BLaER1 treated with 17β-estradiol and CSF1 and Interleukin-3, amounts not matched to agents 10 nM and 100 nM (cell line): ENCODE measurements at regions not wholly inside any gene's neighbourhood (a gene's known extent, or its start where the extent isn't known, plus 50 kb on each side); places are given as distances from the start of the nearest gene placed in this dataset.

ENCODE experiments used
- H3K27ac ChIP-seq, 11 experiments: shearing (Covaris generic); formaldehyde crosslinking; 2 replicates each; pipeline ENCODE4 v1.8.1; 2022
- H3K27me3 ChIP-seq, 11 experiments: shearing (Covaris generic); formaldehyde crosslinking; 2 replicates each; pipeline ENCODE4 v1.8.1; 2022
- H3K36me3 ChIP-seq, 11 experiments: shearing (Covaris generic); formaldehyde crosslinking; 2 replicates each; pipeline ENCODE4 v1.8.1; 2022
- H3K4me1 ChIP-seq, 10 experiments: shearing (Covaris generic); formaldehyde crosslinking; 2 replicates each; pipeline ENCODE4 v1.8.1; 2022
- H3K4me2 ChIP-seq, 11 experiments: shearing (Covaris generic); formaldehyde crosslinking; 2 replicates each; pipeline ENCODE4 v1.8.1; 2022
- H3K4me3 ChIP-seq, 10 experiments: shearing (Covaris generic); formaldehyde crosslinking; 2 replicates each; pipeline ENCODE4 v1.8.1; 2022
- H3K9ac ChIP-seq, 11 experiments: shearing (Covaris generic); formaldehyde crosslinking; 2 replicates each; pipeline ENCODE4 v1.8.1; 2022
- H3K9me3 ChIP-seq, 11 experiments: shearing (Covaris generic); formaldehyde crosslinking; replicated peaks in 1 of 11; 2 replicates each; pipeline ENCODE4 v1.8.1; 2022
- H4K20me1 ChIP-seq, 11 experiments: shearing (Covaris generic); formaldehyde crosslinking; 2 replicates each; pipeline ENCODE4 v1.8.1; 2022
- Cebpa-rat ChIP-seq, 11 experiments: shearing (Covaris generic); IDR thresholded peaks; 2 replicates each; pipeline ENCODE4 v1.8.1; 2022

GRCh38 chr4:179836179-179837075 lies 2394.2 kb upstream of the AGA start:
- Histone ChIP-seq H3K4me1 (no peaks in the 10 kb centered on the region), H3K9me3 (no peaks in the 10 kb centered on the region), H4K20me1 (no peaks in the 10 kb centered on the region), H3K9ac (no peak overlapping the region), H3K36me3 (no peaks in the 10 kb centered on the region), H3K27me3 (no peaks in the 10 kb centered on the region), H3K27ac (peak overlapping the region in 3 of 11 experiments; percentile 3 to 47 (median 29); a peak in 4 of 22 replicates), H3K4me2 (no peak overlapping the region), H3K4me3 (no peak overlapping the region)
- no peak for TF ChIP-seq Cebpa-rat (IDR thresholded peaks at IDR 0.05)

GRCh38 chr4:179843370-179843769 lies 2399.8 kb upstream of the TENM3 start:
- Histone ChIP-seq H3K4me1 (no peaks in the 10 kb centered on the region), H3K4me2 (no peak overlapping the region), H3K9me3 (no peaks in the 10 kb centered on the region), H3K27me3 (no peaks in the 10 kb centered on the region), H4K20me1 (no peaks in the 10 kb centered on the region), H3K36me3 (no peaks in the 10 kb centered on the region), H3K27ac (no peak overlapping the region), H3K9ac (no peak overlapping the region), H3K4me3 (no peak overlapping the region)
- no peak for TF ChIP-seq Cebpa-rat (IDR thresholded peaks at IDR 0.05)

- Histone ChIP-seq H3K27ac (no peak overlapping the region), H3K9ac (no peak overlapping the region), H3K4me1 (no peaks in the 10 kb centered on the region), H3K27me3 (no peaks in the 10 kb centered on the region), H3K36me3 (no peaks in the 10 kb centered on the region), H3K4me3 (no peak overlapping the region), H3K4me2 (no peak overlapping the region), H4K20me1 (no peaks in the 10 kb centered on the region), H3K9me3 (no peaks in the 10 kb centered on the region)
- TF ChIP-seq Cebpa-rat (IDR thresholded peaks at IDR 0.05): no peak
These were observed 2387.7 kb upstream of the TENM3 start for GRCh38 chr4:179855469-179855868.

GRCh38 chr4:179858221-179858620 lies 2385.0 kb upstream of the TENM3 start:
- H3K4me3 ChIP-seq: no peak overlapping the region
- no peaks in the 10 kb centered on the region for H3K9me3 ChIP-seq
- no peak for TF ChIP-seq Cebpa-rat (IDR thresholded peaks at IDR 0.05)
- H3K27ac ChIP-seq: no peak overlapping the region
- no peaks in the 10 kb centered on the region for H3K4me1 ChIP-seq
- H3K4me2 ChIP-seq: no peak overlapping the region
- no peaks in the 10 kb centered on the region for H3K27me3 ChIP-seq
- no peak overlapping the region for H3K9ac ChIP-seq
- H4K20me1 ChIP-seq: no peaks in the 10 kb centered on the region
- H3K36me3 ChIP-seq: no peaks in the 10 kb centered on the region

- Histone ChIP-seq H3K9ac (no peak overlapping the region), H3K27ac (no peak overlapping the region), H3K27me3 (no peaks in the 10 kb centered on the region), H3K4me1 (no peaks in the 10 kb centered on the region), H3K4me2 (no peak overlapping the region), H3K9me3 (no peaks in the 10 kb centered on the region), H3K4me3 (no peak overlapping the region), H3K36me3 (no peaks in the 10 kb centered on the region), H4K20me1 (no peaks in the 10 kb centered on the region)
- TF ChIP-seq Cebpa-rat (IDR thresholded peaks at IDR 0.05): no peak
These were observed 2375.8 kb upstream of the TENM3 start for GRCh38 chr4:179867300-179867878.

GRCh38 chr4:179871726-179872125 lies 2371.5 kb upstream of the TENM3 start:
- Histone ChIP-seq H3K9me3 (no peaks in the 10 kb centered on the region), H3K4me3 (no peak overlapping the region), H3K4me1 (no peaks in the 10 kb centered on the region), H3K4me2 (no peak overlapping the region), H3K27ac (no peak overlapping the region), H4K20me1 (no peaks in the 10 kb centered on the region), H3K27me3 (no peaks in the 10 kb centered on the region), H3K36me3 (no peaks in the 10 kb centered on the region), H3K9ac (no peak overlapping the region)
- no peak for TF ChIP-seq Cebpa-rat (IDR thresholded peaks at IDR 0.05)

- no peak for TF ChIP-seq Cebpa-rat (IDR thresholded peaks at IDR 0.05)
- no peak overlapping the region for H3K4me2 ChIP-seq
- no peak overlapping the region for H3K27ac ChIP-seq
- H3K36me3 ChIP-seq: no peaks in the 10 kb centered on the region
- no peaks in the 10 kb centered on the region for H3K27me3 ChIP-seq
- no peaks in the 10 kb centered on the region for H3K9me3 ChIP-seq
- H3K4me1 ChIP-seq: no peaks in the 10 kb centered on the region
- H3K9ac ChIP-seq: no peak overlapping the region
- no peaks in the 10 kb centered on the region for H4K20me1 ChIP-seq
- H3K4me3 ChIP-seq: no peak overlapping the region
These were observed 2370.4 kb upstream of the TENM3 start for GRCh38 chr4:179872755-179873154.

GRCh38 chr4:179880756-179881155 lies 2362.4 kb upstream of the TENM3 start:
- H3K27ac ChIP-seq: no peak overlapping the region
- no peaks in the 10 kb centered on the region for H4K20me1 ChIP-seq
- no peaks in the 10 kb centered on the region for H3K9me3 ChIP-seq
- H3K27me3 ChIP-seq: no peaks in the 10 kb centered on the region
- H3K9ac ChIP-seq: no peak overlapping the region
- H3K4me2 ChIP-seq: no peak overlapping the region
- H3K4me3 ChIP-seq: no peak overlapping the region
- TF ChIP-seq Cebpa-rat (IDR thresholded peaks at IDR 0.05): no peak
- no peaks in the 10 kb centered on the region for H3K4me1 ChIP-seq
- H3K36me3 ChIP-seq: no peaks in the 10 kb centered on the region

GRCh38 chr4:179894066-179894778 lies 2349.0 kb upstream of the TENM3 start:
- Histone ChIP-seq H3K27me3 (no peaks in the 10 kb centered on the region), H3K36me3 (no peaks in the 10 kb centered on the region), H3K9ac (no peak overlapping the region), H3K4me2 (no peak overlapping the region), H3K27ac (no peak overlapping the region), H4K20me1 (no peaks in the 10 kb centered on the region), H3K4me1 (no peaks in the 10 kb centered on the region), H3K4me3 (no peak overlapping the region), H3K9me3 (no peaks in the 10 kb centered on the region)
- TF ChIP-seq Cebpa-rat (IDR thresholded peaks at IDR 0.05): no peak
